GM21723 (cell line): ENCODE measurements at regions not wholly inside any gene's neighbourhood (a gene's known extent, or its start where the extent isn't known, plus 50 kb on each side); places are given as distances from the start of the nearest gene placed in this dataset.

Experiments
- ATAC-seq: cut with Tn5 transposase; IDR thresholded peaks from one replicate; pipeline ENCODE4 v1.9.1; 2021; ENCODE audit warnings: mild to moderate bottlenecking, moderate library complexity; ENCODE audit not compliant: unreplicated experiment

DNA sequence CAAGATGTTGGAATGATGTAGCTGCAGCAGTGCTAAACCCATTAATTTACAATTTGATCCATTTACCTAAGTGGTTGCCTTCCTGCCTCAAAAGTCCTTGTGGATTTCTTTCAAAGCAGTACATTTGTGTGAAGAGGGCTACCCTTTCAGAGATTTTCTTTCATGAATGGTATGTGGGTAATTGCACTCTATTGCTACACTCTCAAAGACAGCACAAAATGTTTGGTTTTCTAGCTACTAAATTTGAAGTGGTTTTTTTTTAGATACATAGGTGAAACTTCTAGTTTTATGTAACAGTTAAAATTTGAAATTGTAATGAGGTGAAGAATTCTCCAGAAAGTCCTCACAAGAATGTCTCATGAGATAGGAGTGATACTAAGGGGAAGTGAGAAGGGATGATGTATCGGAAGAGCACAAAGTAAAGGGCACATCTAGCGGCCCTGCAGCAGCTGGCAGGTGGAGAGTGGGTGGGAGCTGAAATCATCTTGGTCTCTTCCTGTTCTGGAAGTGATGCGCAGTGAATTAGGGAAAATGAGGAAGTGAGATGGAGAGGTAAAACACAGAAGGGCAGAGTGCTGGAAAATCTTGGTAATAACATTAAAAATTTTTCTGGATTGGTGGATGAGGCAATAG lies 236.8 kb upstream of the MAN1A1 start:
- ATAC-seq: peak; percentile 95

DNA sequence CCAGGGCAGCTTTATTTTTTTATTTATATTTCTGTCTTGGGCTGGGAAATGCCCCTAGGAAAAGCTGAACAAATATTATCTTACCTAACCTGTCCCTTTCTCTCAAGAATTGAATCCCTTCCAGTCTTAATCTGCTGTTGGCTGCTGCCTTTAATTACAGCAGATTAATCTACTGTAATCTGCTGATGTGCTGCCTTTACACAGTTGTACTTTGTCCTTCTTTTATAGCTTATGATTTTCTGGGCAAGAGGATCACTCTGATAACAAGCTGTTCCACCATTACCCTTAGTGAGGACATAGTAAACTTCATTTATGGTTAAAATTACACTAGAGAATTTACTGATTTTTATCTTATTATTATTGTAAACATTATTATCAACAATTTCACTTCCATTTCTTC lies 234.5 kb upstream of the MAN1A1 start:
- no peak for ATAC-seq

DNA sequence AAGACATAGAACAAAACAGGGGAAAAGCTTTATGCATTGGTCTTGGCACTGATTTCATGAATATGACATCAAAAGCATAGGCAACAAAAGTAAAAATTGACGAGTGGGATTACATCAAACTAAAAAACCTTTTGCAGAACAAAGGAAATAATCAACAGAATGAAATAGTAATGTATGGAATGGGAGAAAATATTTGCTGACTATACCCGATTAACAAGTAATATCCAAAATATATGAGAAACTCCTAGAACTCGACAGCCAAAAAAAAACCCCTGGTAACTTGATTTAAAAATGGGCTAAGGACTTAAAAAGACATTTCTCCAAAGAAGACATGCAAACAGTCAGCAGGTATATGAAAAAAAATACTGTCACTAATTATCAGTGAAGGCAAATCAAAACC lies 231.7 kb upstream of the MAN1A1 start:
- ATAC-seq: no peak

DNA sequence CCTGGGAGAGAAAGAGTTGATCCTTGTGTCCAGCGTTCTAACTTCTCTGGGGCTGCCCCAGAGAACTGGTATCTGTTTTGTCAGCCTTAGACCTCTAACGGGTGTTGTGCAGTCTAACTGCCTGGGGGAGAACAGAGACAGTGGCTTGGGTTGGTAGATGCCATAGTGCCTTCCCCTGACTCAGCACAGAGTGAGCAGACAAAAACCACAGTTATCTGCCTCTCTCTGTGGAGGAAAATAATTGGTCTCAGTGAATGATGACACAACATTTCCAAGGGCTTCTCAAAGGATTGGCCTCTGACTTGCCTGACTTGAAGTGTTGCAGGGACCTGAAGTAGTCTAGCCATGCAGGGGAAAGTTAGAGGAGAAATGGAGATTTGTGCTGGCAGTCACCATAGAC lies 226.2 kb upstream of the MAN1A1 start:
- no peak for ATAC-seq

DNA sequence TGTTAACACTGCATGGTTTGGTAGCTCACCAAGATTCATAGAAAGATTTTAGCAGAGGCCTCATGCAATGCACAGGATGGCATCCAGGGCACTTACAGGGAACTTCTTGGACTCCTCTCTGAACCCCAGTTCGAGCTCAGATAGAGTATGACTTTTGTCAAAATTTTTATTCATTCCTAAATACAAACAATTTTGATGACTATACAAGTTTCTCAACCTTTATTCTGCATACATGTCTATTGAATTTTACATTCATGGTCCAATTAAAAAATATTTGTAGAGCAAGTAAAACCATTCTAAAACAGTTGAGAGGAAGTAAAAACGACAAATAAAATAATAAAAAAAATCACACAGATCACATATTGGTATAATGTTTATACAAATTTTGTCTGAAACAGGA lies 219.0 kb upstream of the MAN1A1 start:
- no peak for ATAC-seq

DNA sequence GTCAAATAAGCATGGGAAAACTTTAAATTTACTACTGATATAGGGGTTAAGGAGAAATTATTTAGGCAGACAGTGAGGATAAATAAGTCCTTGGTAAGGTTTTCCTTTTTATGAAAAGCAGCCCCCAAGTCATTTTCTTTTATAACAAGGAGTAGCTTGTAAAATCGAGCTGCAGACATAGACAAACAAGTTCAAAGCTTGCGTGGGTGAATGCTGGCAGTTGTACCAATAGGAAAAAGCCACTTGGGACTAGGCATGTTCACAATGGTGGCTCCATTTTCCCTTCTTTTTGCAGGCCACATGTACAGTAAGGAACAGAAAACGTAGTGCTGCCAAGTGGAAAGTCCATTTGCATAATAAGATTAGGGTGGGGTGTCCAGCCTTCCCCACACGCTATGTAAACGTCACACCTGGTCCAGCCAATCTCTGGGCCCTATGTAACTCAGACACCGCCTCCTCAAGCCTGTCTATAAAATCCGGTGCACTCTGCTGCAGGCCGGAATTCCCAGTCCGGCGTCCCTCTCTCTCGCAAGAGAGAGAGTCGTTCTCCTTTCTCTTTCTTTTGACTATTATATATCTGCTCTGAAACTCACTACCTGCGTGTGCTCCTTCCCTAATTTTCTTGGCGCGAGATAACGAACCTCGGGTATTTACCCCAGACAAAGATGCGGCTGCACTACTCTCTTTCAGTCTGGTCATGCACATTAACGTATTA lies 217.1 kb upstream of the MAN1A1 start:
- ATAC-seq: no peak

DNA sequence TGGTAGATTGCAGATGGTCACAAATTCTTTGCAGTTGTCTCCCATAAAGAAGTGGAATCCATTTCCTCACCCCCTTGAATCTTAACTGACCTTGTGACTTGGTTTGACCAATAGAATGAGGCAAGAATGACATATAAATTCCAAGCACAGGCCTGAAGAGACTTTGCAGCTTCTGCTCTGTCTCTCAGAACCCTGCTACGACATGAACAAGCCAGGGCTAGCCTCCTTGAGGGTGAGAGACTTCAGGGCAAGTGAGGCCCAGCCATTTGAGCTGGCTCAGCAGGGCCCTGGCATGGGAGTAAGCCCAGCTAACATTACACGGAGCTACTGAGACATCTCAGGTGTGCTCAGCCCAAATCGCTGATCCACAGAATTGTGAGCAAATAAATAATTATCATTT lies 216.3 kb upstream of the MAN1A1 start:
- ATAC-seq: no peak

DNA sequence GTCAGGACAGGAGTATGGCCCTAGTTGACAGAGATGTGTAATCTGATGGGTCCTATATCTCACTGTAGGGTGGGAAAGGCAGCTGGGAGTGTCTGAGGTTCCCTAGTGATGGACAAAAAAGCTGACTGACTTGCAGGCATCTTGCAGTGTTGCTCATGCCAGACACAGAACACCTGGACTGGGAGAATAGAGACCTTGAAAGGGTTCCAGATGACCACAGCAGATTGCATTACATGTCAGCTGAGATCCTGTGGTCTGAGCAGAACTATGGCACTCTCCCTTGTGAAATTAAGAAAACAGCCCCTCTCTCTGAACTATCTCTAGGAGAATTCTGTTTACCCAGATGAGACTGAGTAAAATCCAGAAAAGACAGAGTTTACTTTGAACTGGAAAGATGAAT lies 212.6 kb upstream of the MAN1A1 start:
- no peak for ATAC-seq

DNA sequence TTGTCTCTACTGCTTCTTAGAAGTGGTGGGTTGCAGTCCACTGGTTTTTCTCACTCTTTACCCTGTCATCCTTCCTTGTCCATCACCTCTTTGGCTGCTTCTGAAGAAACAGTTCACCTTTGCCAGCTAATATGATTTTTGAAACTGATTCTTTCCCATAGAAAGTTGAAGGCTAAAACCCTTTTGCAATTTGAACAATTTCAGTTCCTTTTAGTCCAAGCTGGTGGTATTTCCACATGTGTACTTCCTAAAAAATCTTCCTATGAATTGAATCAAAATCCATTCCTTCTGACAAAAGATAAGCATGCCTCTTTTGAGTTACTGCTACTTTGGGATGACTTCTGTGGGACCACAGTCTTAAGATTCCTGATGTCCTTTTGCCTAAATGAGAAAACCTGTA lies 210.0 kb upstream of the MAN1A1 start:
- ATAC-seq: no peak

DNA sequence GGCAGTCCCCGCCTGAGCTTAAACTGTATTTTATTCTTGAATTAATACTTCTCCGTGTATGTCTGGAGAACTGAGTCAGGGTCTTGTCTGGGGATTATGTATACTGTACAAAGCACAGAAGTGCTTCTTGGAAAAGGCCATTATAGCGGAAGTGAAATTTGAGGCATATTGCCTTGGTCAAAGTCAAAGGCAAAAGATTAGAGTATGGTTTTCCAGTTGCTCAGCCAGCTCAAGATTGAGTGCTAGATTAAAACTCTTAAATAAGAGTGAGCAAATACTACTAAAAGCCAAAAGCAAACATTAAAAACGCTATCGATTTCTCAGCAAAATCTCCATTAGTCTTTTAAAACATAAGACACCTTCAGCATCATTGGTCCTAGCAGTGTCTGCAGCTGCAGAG lies 207.7 kb upstream of the MAN1A1 start:
- ATAC-seq: no peak

DNA sequence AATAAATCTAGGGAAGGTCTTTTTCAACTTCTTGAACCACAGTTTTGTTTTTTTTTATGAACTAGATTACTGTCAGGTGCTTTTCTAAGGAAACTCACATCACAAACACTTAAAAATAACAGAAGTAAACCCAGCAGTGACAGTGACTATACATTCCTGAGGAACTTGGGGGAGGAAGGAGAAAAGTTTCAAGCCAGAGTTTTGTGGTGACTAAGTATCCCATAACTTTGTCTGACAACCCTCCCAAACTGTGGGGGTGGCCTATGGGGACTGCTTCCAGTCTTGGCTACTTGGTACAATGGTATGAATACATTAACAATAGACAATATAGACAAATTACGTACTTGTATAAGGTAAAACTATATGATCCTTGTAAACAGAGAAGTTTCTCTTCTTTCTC lies 202.5 kb upstream of the MAN1A1 start:
- ATAC-seq: no peak

DNA sequence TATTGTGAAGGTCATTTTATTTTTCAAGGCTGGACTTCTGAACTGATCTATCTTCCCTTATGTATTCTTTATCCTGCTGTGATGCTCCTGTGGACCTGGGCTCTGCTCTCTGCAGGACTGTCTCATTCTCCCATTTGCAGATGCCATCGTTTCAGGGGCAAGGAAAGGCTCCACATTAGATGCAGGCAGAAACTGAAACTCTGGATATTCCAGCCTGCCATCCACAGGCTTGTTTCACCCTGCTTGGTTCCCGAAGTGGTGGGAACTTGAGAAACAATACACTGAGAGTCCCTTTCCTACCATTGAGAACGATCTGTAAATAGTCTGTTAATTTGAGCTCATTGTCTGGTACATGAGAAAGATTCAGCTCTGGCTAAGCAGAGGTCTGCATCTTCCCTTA lies 197.5 kb upstream of the MAN1A1 start:
- ATAC-seq: no peak

DNA sequence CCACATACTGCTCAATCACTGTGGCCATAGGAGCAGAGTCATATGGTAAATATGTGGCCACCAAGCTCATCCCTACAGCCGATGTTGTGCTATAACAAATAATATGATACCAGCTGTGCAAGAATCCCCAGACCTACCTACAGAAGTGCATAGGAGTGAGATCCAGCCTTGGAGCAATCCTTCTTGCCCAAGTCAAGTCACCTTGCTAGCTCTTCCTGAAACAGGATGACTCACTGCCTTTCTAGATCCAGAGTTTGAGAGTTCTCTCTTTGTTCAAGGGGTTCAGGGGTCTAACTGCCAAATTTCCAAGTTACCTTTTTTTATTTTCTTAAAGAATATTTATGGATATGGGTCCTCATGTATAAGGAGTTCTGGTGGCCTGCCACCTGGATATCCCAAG lies 195.7 kb upstream of the MAN1A1 start:
- no peak for ATAC-seq

DNA sequence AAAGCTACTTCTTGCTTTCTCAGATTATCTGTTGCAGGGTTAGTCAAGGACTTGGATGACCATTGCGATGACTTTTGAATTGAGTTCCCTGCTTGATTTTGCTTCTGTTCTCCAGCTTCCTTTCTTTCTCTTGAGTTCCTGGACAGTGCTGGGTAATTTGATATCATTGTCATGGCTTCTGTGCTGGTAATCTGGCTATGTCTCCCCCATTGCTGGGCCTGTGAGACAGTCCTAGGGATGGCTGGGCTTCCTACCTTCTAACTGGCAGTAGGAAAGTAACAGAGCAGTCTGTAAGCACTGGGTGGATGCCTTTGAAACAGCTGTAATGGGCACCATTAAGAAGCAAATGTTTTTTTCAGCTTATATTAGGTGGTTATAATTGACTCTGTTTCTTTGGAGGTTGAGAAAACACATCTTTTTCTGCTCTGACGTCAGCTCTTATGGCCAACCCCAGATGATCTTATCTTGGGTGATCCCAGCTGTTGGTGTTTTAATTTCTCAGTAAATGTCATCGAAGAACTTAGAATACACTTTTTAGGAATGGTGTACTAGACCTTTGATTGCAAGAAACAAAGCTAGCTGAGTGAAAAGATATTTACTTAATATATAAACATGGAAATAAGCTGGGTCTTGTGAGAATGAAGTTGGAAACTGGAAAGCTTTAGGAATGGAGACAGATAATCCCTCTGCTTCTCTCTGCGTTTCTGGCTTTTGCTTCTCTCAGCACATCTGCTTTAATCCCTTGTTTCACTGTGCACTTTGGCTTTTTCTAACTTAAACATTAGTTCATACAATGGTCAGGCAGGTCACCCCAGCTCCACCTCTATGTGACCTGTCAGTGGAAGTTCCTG lies 195.0 kb upstream of the MAN1A1 start:
- no peak for ATAC-seq

DNA sequence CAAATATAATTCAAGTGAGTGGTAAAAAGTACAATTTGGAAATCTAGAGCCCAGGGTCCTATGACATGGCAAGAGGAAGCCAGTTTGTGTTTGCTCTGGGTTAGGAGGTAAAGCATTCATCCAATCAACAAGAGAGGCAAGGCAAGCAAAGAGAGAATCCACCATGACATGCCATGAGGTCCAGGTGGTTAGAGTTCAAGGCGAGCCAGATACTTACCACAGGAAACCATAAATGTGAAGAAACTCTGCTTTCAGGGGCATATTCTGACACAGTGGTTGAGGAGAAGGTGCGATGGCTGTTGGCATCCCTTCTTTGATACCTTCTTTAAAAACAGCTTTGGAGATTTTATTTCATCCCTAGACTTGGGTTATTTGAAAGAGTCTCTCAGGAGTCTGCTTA lies 193.8 kb upstream of the MAN1A1 start:
- no peak for ATAC-seq

DNA sequence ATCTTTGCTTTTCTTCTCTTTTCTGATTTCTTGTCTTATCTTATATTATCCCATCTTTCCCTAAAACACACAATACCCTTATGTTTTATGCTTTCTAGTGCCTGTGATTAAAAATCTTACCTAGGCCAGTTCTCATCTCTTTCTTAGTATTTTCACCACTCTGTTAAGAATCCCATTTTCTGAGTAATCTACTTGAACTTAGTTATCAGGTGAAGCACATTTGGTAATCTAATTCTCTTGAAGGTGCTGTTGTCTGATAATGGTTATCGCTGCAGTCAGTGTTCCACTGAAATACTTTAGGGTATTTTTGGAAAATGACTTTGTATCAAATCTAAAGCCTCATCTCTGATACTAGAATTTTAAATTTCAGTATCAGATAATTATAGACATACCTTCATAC lies 192.5 kb upstream of the MAN1A1 start:
- no peak for ATAC-seq

DNA sequence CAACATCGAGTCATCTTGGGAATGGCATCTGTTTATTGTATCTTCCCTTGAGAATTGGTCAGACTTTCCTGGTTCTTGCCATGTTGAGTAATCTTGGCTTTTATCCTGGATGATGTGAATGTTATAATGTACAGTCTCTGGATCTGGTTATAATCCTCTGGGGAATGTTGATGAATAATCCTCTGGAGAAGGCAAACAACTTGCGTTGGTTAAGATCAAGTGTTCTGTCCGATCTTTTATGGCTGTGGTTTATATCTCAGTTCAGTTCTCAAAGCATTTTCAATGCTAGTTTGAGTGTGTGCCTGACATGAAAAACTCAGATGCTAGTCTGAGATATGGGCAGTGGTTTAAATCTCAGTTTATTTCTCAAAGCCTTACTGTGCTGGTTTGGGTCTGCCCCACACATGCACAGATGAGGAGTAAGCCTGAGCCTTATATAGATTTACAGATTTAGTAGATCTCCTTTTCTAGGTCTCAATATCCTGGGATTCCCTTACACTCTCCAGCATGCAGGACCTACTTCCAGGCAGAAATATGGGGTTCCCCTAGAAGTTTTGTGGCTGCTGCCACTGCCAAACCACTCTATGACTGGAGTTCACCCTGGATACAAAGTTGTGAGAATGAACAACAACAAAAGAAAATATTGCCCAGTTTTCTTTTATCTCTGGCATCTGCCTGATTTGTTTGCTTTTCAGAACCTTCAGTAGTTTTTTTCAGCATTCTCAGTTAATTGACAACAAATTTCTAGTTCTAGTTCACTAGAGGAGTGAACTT lies 191.8 kb upstream of the MAN1A1 start:
- no peak for ATAC-seq

DNA sequence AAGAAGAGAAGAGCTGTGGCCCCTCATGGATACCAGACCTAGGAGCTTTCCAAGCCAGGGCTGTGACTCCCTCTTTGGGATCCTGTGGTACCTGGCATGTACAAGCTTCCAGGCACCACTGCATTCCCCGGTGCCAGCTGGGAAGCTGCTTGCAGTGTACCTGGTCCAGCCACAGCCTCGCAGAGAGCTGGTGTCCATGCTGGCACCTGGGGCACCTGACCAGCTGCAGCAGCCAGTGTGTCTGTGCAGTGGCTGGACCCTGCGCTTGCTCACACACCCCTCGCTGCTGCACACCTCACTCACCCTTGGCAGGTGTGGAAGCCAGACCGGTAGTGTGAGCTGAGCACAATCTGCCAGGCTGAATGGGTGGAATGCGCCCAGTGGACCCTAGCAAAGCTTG lies 190.9 kb upstream of the MAN1A1 start:
- no peak for ATAC-seq

DNA sequence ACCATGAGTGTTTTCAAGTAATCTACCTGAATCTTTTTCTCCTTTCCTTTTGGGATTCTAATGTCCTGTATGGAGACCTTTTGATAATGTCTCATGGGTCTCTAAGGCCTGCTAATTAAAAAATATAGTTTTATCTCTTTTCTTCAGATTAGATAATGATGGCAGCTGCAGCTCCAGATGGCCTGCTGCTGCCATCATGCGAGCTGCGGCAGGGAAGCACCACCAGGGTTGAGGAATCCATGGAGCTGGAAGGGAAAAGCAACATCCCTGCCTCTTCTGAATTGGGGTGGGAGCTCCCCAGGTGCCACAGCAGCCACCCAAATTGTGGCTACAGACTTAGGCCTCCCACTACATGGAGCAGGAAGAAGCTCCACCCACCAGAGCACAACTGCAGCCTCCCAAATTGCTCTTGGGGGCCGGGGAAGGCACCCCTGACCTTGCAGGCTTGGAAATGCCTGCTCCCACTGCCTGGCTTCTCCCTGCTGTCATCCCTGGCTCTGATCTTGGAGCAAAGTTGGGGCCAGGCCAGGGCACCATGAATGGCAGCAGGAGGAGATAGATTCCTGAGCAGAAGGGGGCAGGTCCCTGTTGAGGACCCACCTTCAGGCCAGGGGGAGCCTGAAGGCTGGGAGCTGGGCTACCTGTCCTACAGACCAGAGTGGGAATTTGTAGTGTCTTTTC lies 189.6 kb upstream of the MAN1A1 start:
- no peak for ATAC-seq

DNA sequence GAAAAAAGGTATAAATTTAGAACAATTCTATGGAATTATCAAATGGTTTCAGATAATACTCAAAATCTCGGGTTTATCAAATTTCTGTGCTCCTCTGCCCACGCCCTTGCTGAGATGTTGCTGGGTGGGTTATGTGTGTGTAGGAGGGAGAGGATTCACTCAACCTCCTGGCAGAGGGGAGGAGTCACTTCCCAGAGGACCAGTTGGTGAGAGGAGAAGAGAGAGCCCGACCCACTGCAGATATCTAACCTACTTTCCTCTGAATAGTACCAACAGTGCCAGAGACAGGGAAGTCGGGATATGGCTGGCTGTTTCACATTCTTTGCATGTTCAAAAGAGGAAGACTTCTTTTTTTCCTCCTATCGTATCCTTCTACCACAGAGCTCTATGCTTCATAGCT lies 187.1 kb upstream of the MAN1A1 start:
- no peak for ATAC-seq

DNA sequence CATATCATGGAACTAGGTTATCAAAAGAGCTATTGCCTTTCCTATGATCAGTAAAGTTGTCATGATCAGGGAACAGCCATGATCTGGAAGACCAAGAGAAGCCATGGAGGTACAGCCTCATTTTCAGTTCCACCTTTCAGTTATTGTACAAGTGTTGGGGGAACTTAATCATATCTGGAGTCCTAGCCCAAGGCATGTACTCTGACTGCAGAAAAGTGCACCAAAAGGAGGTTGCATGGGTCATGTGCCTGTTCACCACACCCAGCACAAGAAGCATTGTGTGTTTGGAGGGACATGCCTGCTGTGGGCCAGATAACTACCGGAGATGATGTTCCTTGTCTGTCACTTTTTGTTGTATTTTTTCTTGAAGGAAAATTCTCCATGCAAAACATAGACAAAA lies 185.8 kb upstream of the MAN1A1 start:
- ATAC-seq: peak; percentile 62
